ENCODE measurements at regions not wholly inside any gene's neighbourhood (a gene's known extent, or its start where the extent isn't known, plus 50 kb on each side); places are given as distances from the start of the nearest gene placed in this dataset.

DNA sequence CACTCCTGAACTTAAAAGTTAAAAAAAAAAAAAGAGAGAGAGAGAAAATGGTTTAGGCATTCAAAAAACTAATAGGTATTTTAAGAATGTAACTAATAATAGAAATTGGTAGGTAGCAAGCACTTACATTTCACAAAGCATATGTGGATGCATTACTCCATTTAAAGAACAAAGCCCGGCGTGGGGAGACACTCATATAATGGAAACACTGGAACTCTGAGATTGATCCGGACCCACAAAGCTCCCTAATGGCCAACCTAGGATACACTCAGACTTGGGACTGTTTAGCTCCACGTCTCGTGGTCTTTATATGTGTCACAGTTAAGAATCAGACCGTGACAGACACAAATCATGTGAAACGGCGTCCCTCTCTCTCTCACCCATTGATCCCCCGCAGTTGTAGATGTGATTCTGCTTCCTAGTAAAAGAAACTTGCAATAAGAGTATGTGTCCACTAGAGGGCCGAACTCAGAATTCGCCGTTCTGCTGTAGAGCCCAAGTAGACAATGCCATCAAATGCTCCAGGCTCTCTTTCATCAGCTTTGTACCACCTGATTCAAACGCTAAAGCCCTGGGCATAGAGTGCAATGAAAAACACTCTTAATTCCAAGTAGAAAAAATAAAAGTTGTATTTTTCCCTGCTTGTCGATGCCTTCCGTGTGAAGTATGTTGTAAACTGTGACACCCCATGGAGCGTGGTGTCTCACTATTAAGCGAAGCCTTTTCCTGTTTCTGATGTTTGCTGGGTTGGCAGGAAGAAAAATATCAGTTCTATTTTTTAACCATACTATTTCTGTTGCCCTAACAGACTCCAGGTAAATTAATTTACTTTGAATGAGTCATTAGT, 429.0 kb upstream of the MTPN start:
- Mint-ChIP-seq H3K4me1 (peaks cover 6% of the 10 kb centered on the region), H3K36me3 (ENCODE audit: low read depth) (no peaks in the 10 kb centered on the region), H3K9me3 (no peaks in the 10 kb centered on the region), H3K27me3 (ENCODE audit: low read depth, poor library complexity) (no peaks in the 10 kb centered on the region), H3K4me3 (peak overlapping the region; percentile 77), H3K27ac (no peak overlapping the region)
- TF ChIP-seq, protein P1, sequence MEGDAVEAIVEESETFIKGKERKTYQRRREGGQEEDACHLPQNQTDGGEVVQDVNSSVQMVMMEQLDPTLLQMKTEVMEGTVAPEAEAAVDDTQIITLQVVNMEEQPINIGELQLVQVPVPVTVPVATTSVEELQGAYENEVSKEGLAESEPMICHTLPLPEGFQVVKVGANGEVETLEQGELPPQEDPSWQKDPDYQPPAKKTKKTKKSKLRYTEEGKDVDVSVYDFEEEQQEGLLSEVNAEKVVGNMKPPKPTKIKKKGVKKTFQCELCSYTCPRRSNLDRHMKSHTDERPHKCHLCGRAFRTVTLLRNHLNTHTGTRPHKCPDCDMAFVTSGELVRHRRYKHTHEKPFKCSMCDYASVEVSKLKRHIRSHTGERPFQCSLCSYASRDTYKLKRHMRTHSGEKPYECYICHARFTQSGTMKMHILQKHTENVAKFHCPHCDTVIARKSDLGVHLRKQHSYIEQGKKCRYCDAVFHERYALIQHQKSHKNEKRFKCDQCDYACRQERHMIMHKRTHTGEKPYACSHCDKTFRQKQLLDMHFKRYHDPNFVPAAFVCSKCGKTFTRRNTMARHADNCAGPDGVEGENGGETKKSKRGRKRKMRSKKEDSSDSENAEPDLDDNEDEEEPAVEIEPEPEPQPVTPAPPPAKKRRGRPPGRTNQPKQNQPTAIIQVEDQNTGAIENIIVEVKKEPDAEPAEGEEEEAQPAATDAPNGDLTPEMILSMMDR (IDR thresholded peaks at IDR 0.05): peak; percentile 73
- peak; percentile 49 for DNase-seq

DNA sequence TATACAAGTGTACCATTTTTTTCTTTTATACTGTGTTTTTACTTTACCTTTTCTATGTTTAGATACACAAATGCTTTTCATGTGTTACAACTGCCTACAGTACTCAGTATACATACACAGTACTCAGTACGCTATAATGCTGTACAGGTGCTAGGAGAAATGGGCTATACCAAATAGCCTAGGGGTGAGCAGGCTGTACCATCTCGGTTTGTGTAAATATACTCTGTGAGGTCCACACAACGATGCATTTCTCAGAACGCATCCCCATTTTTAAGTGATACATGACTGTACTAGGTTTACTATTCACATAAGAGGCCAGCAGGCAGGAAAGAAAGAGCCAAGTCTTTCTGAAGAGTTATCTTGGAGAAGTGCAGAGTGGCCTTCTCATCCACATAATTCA, 426.4 kb upstream of the MTPN start:
- H3K4me1 Mint-ChIP-seq: peaks cover 6% of the 10 kb centered on the region
- no peak overlapping the region for H3K4me3 Mint-ChIP-seq
- H3K27me3 Mint-ChIP-seq (ENCODE audit: low read depth, poor library complexity): no peaks in the 10 kb centered on the region
- no peak overlapping the region for H3K27ac Mint-ChIP-seq
- no peak for DNase-seq
- TF ChIP-seq, protein P1 (IDR thresholded peaks at IDR 0.05): no peak
- H3K9me3 Mint-ChIP-seq: no peaks in the 10 kb centered on the region
- H3K36me3 Mint-ChIP-seq (ENCODE audit: low read depth): no peaks in the 10 kb centered on the region

DNA sequence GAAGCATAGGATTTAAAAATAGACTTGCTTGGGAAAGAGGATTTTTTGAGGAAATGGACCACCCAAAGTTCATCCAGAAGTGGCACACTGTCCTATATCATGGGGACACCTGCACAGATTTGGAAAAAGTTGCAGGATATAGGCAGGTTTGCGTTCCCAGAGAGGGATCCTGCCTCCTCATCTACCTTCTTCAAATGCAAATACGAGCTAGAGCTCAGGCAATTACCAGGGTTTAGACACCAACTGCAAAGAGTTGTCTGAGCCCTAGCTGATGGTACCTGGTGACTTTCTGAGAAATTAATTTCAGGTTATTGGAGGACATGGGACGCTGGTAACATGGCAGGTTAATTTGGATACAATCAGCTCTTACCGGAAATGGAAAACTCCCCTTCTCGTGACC, 423.7 kb upstream of the MTPN start:
- H3K9me3 Mint-ChIP-seq: no peaks in the 10 kb centered on the region
- TF ChIP-seq, protein P1 (IDR thresholded peaks at IDR 0.05): no peak
- H3K27me3 Mint-ChIP-seq (ENCODE audit: low read depth, poor library complexity): no peaks in the 10 kb centered on the region
- DNase-seq: no peak
- no peak overlapping the region for H3K4me3 Mint-ChIP-seq
- H3K4me1 Mint-ChIP-seq: peaks cover under 1% of the 10 kb centered on the region
- no peaks in the 10 kb centered on the region for H3K36me3 Mint-ChIP-seq (ENCODE audit: low read depth)
- no peak overlapping the region for H3K27ac Mint-ChIP-seq

DNA sequence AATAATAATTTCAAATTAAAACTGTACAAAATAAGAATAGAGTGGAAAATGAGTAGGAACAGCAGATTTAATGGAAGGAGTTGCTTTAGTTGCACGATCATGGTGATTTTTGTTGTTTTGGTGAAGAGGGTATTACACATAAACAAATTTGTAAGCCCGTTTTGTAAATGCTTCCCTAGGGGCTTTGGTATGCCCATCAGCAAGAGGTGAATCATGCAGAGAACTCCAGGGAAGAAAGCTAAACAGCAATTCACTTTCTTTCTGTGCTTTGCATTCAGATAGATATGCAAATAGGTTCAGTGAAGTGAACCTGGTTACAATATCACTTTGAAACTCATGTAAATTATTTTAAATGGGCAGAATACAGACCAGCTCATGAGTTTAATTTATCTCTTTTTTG, 422.2 kb upstream of the MTPN start:
- TF ChIP-seq, protein P1 (IDR thresholded peaks at IDR 0.05): no peak
- no peaks in the 10 kb centered on the region for H3K9me3 Mint-ChIP-seq
- H3K27me3 Mint-ChIP-seq (ENCODE audit: low read depth, poor library complexity): no peaks in the 10 kb centered on the region
- H3K4me1 Mint-ChIP-seq: no peaks in the 10 kb centered on the region
- no peaks in the 10 kb centered on the region for H3K36me3 Mint-ChIP-seq (ENCODE audit: low read depth)
- DNase-seq: no peak
- H3K4me3 Mint-ChIP-seq: no peak overlapping the region
- no peak overlapping the region for H3K27ac Mint-ChIP-seq

DNA sequence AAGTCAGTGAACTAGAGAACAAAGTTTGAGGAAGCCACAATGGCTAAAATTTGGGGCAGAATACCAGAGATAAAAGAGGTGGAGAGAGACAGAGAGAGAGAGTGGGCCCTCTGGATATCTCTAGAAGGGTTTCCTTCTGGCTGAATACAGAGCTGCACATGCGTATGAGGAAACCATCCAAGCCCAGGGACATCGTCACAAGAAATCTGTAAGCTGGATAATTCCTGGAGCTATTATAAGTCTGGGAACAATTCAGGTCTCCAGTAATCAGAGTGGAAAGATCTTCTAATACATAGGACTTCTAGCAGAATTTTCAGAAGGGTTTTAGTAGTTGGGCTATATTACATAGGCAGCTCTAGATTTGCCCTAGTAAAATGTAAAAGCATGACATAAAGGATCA, 415.7 kb upstream of the MTPN start:
- no peaks in the 10 kb centered on the region for H3K36me3 Mint-ChIP-seq (ENCODE audit: low read depth)
- H3K9me3 Mint-ChIP-seq: no peaks in the 10 kb centered on the region
- TF ChIP-seq, protein P1 (IDR thresholded peaks at IDR 0.05): no peak
- no peaks in the 10 kb centered on the region for H3K4me1 Mint-ChIP-seq
- H3K27ac Mint-ChIP-seq: no peak overlapping the region
- no peak for DNase-seq
- H3K4me3 Mint-ChIP-seq: no peak overlapping the region
- H3K27me3 Mint-ChIP-seq (ENCODE audit: low read depth, poor library complexity): no peaks in the 10 kb centered on the region

DNA sequence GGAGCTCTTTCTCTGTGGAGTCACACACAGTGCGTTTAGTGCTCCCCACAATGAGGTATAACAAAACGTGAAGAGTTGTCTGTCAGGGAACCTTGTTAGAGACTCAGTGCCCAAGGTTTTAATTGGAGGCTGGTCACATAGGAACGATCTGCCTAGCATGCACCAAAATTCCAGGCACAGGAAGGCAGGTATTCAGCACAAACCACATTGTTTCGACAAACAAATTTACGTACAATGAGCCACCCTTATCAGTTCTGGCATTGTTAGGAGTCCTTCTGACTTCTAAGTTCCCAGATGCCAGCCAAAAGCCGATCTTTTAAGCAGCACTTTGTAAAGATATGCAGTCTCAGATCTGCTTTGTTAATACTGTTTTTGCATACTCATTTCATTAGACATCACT, 414.2 kb upstream of the MTPN start:
- H3K36me3 Mint-ChIP-seq (ENCODE audit: low read depth): no peaks in the 10 kb centered on the region
- H3K4me1 Mint-ChIP-seq: no peaks in the 10 kb centered on the region
- no peaks in the 10 kb centered on the region for H3K9me3 Mint-ChIP-seq
- H3K27me3 Mint-ChIP-seq (ENCODE audit: low read depth, poor library complexity): no peaks in the 10 kb centered on the region
- no peak overlapping the region for H3K4me3 Mint-ChIP-seq
- H3K27ac Mint-ChIP-seq: no peak overlapping the region
- no peak for DNase-seq
- TF ChIP-seq, protein P1 (IDR thresholded peaks at IDR 0.05): no peak
